Nephron progenitor cell (in vitro differentiated cells): ENCODE measurements at regions not wholly inside any gene's neighbourhood (a gene's known extent, or its start where the extent isn't known, plus 50 kb on each side); places are given as distances from the start of the nearest gene placed in this dataset.

Source experiments
- DNase-seq: peaks from one replicate; pipeline ENCODE4 v3.0.0; 2021
- H3K27ac Mint-ChIP-seq: 2 replicates; pipeline ENCODE4 v1.8.0; 2021; ENCODE audit warnings: mild to moderate bottlenecking, moderate library complexity, mixed read lengths
- H3K27me3 Mint-ChIP-seq: 2 replicates; pipeline ENCODE4 v1.8.0; 2021; ENCODE audit warnings: mild to moderate bottlenecking, low read depth, mixed read lengths; ENCODE audit not compliant: poor library complexity
- H3K36me3 Mint-ChIP-seq: 2 replicates; pipeline ENCODE4 v1.8.0; 2021; ENCODE audit warnings: low read depth, mixed read lengths
- H3K4me1 Mint-ChIP-seq: 2 replicates; pipeline ENCODE4 v1.8.0; 2021; ENCODE audit warnings: mixed read lengths
- H3K4me3 Mint-ChIP-seq: 2 replicates; pipeline ENCODE4 v1.8.0; 2021; ENCODE audit warnings: mild to moderate bottlenecking, moderate library complexity, mixed read lengths
- H3K9me3 Mint-ChIP-seq: 2 replicates; pipeline ENCODE4 v1.8.0; 2021; ENCODE audit warnings: mild to moderate bottlenecking, moderate library complexity, mixed read lengths
- TF ChIP-seq, protein P1 (sequence below): fragments of 200-600 bp; sonication (generic); IDR thresholded peaks from 2 replicates; pipeline ENCODE4 v1.5.0; 2021; ENCODE audit warnings: antibody characterized with exemption

GRCh38 chr2:239634769-239635168 is 233.9 kb upstream of the HDAC4 start:
- Mint-ChIP-seq H3K4me3 (no peak overlapping the region), H3K27me3 (peaks cover 12% of the 10 kb centered on the region), H3K4me1 (peaks cover 16% of the 10 kb centered on the region), H3K27ac (no peak overlapping the region), H3K36me3 (no peaks in the 10 kb centered on the region), H3K9me3 (peaks cover 28% of the 10 kb centered on the region)
- TF ChIP-seq, protein P1, sequence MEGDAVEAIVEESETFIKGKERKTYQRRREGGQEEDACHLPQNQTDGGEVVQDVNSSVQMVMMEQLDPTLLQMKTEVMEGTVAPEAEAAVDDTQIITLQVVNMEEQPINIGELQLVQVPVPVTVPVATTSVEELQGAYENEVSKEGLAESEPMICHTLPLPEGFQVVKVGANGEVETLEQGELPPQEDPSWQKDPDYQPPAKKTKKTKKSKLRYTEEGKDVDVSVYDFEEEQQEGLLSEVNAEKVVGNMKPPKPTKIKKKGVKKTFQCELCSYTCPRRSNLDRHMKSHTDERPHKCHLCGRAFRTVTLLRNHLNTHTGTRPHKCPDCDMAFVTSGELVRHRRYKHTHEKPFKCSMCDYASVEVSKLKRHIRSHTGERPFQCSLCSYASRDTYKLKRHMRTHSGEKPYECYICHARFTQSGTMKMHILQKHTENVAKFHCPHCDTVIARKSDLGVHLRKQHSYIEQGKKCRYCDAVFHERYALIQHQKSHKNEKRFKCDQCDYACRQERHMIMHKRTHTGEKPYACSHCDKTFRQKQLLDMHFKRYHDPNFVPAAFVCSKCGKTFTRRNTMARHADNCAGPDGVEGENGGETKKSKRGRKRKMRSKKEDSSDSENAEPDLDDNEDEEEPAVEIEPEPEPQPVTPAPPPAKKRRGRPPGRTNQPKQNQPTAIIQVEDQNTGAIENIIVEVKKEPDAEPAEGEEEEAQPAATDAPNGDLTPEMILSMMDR, result no peak
- no peak for DNase-seq

DNA sequence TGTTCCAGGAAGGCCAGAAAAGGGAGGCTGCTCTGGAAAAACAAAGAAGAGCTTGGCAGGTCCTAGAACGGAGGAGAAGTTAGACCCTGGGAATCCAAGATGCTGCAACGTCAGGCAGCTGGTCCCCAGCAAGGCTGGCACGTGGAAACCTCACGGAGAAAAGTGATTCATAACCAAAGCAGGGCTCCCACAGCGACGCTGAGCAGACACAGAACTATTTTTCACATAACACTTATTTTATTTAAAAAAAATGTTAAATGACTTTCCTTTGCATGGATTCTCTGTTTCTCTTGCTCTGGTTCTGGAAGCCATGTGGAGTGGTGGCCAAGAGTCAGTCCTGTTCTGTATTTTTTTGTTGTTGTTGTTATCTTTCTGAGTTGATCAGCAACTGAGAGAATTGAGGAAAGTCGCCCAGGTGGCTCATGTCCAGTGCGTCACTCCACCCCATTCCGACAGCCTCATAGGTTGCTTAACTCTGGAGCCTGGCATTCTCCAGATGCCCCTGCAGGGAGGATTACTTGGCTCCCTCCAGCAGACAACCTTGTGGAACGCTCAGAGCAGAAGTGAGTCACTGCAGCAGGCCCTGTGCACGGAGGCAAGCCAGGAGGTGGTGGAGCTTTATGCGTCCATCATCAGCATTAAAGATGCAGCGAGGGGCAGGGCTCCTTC is 229.9 kb upstream of the HDAC4 start:
- Mint-ChIP-seq H3K4me1 (peaks cover 11% of the 10 kb centered on the region), H3K27me3 (peaks cover 5% of the 10 kb centered on the region), H3K9me3 (peaks cover 13% of the 10 kb centered on the region), H3K27ac (no peak overlapping the region), H3K4me3 (no peak overlapping the region), H3K36me3 (no peaks in the 10 kb centered on the region)
- no peak for DNase-seq
- TF ChIP-seq, protein P1, result no peak

- Mint-ChIP-seq H3K27ac (no peak overlapping the region), H3K36me3 (no peaks in the 10 kb centered on the region), H3K4me3 (no peak overlapping the region), H3K27me3 (no peaks in the 10 kb centered on the region), H3K4me1 (peaks cover 11% of the 10 kb centered on the region), H3K9me3 (peaks cover 9% of the 10 kb centered on the region)
- DNase-seq, result no peak
- TF ChIP-seq, protein P1, result no peak
Observed at GRCh38 chr2:239629926-239630617, 229.3 kb upstream of the HDAC4 start.

DNA sequence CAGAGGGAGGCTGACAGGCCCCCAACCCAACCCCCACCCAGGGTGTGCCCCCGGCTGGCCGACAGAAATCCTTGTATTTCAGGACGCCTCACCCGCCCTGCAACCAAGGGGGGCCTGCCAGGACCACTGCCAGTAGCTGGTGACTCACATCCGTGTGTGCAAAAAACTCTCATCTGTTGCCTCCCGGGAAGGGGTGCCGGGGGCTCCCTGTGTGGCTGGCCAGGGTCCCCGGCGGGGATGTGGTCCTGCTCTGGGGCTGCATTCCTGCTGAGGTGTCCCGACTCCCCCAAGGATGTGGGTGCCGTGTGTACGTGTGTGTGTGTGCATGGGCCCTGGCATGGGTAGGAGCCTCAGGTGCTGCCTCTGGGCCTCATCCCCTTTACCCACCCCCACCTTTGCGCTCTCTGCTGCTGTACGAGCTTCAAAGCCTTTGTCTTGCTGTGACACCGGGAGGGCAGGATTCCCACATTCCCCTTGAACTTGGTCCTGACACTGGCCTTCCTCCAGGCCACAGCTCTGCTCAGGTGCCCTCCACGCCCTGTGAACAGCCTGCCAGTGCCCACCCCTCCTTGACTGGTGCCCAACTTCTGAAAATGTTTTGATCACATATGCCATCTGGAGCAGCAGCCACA is 226.3 kb upstream of the HDAC4 start:
- no peaks in the 10 kb centered on the region for H3K36me3 Mint-ChIP-seq
- H3K27me3 Mint-ChIP-seq, result no peaks in the 10 kb centered on the region
- no peak overlapping the region for H3K27ac Mint-ChIP-seq
- no peak overlapping the region for H3K4me3 Mint-ChIP-seq
- TF ChIP-seq, protein P1, result no peak
- peaks cover 6% of the 10 kb centered on the region for H3K4me1 Mint-ChIP-seq
- DNase-seq, result no peak
- peaks cover 5% of the 10 kb centered on the region for H3K9me3 Mint-ChIP-seq

GRCh38 chr2:239625971-239626734 is 225.3 kb upstream of the HDAC4 start:
- Mint-ChIP-seq H3K9me3 (peaks cover 5% of the 10 kb centered on the region), H3K4me3 (no peak overlapping the region), H3K27ac (no peak overlapping the region), H3K36me3 (no peaks in the 10 kb centered on the region), H3K4me1 (peaks cover 11% of the 10 kb centered on the region), H3K27me3 (peaks cover 3% of the 10 kb centered on the region)
- no peak for DNase-seq
- TF ChIP-seq, protein P1, result no peak
